Sciatic nerve (tissue), 2 donors: ENCODE measurements at regions not wholly inside any gene's neighbourhood (a gene's known extent, or its start where the extent isn't known, plus 50 kb on each side); places are given as distances from the start of the nearest gene placed in this dataset.

Source experiments
- ATAC-seq: fragments of 200-7000 bp; cut with Tn5 transposase; one replicate; pipeline ENCODE4 v1.9.1; 2020; ENCODE audit warnings: mild to moderate bottlenecking, moderate library complexity
- DNase-seq: peaks from one replicate; pipeline ENCODE4 v3.0.0-alpha.2; 2020; ENCODE audit warnings: low spot score
- intact Hi-C: fragments of 100-400 bp; cut with DNase I; formaldehyde crosslinking; loops from one replicate; pipeline ENCODE4 v1.14.2; 2022
- donor health status: DM: no; HTN: no; CAD: no.
- donor health status: DM: no; HTN: no; CAD: no.

GRCh38 chr6:103236923-103237322 lies 1622.8 kb downstream of the HACE1 start:
- intact Hi-C loops, result no loop called here
- no peak for ATAC-seq
- no peak for DNase-seq

- intact Hi-C loops, result no loop called here
- DNase-seq (no peak), ATAC-seq (no peak)
Measured at GRCh38 chr6:103231181-103231580, 1628.5 kb downstream of the HACE1 start.

GRCh38 chr6:103215847-103216246 lies 1643.9 kb downstream of the HACE1 start:
- DNase-seq, result no peak
- no peak for ATAC-seq
- intact Hi-C loops, result no loop called here

GRCh38 chr6:103210686-103211085 lies 1649.0 kb downstream of the HACE1 start:
- ATAC-seq (no peak), DNase-seq (no peak)
- intact Hi-C loops, result no loop called here

GRCh38 chr6:103198386-103198785 lies 1661.3 kb downstream of the HACE1 start:
- intact Hi-C loops, result no loop called here
- no peak for DNase-seq
- ATAC-seq, result no peak

GRCh38 chr6:103193413-103193812 lies 1666.3 kb downstream of the HACE1 start:
- intact Hi-C loops, result no loop called here
- no peak for DNase-seq
- ATAC-seq, result no peak

- intact Hi-C loops, result no loop called here
- DNase-seq, result no peak
- ATAC-seq, result no peak
Measured at GRCh38 chr6:103191391-103192093, 1668.2 kb downstream of the HACE1 start.

GRCh38 chr6:103184776-103185175 lies 1674.9 kb downstream of the HACE1 start:
- intact Hi-C loops, result no loop called here
- DNase-seq, result no peak
- no peak for ATAC-seq

DNA sequence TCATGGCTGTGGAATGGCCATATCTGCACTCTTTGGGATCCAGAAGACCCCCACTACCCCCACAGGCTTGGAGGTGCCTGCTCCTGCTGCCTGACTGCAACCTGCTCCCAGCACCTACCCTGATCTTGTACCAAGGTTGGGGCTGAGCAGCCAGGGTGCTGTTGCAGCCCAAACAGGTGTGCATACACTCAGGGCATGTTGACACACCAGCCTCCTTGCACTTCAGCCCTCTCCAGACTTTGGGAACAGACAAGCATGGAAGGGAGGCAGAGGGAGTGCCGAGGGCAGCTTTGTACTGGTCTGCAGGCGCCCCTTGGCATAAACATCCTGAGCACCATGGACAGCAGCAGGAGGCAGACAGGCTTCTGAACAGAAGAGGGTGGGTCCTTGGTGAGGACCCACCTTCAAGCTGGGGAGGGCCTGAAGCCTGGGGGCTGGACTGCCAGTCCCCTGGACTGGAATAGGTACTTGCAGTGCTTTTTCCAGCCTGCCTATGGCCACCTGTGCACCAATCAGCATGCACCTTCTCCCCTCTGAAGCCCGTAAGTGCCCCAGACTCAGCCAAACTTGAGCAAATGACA lies 1675.8 kb downstream of the HACE1 start:
- DNase-seq, result no peak
- ATAC-seq, result no peak
- intact Hi-C loops, result no loop called here

DNA sequence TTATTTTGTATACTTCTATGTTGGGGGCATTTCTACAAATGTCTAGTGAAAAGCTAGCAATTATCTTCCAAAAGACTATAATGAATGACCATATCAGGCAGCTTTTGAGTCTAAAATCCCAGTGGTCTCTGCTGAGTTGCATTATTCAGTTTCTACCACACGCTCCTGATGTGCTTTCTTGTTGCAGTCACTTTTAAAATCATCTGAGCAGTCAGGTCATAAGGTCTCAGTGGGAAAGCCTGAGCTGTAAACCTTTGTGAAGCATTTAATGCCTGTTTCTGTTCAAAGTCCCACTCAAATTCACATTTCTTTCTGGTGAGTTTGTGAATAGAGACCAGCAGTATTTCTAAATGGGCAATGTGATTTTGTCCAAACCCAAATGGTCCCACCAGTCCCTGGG lies 1681.5 kb downstream of the HACE1 start:
- ATAC-seq (no peak), DNase-seq (no peak)
- intact Hi-C loops, result no loop called here

- intact Hi-C loops, result no loop called here
- ATAC-seq, result no peak
- no peak for DNase-seq
Measured at GRCh38 chr6:103177791-103178190, 1681.9 kb downstream of the HACE1 start.

DNA sequence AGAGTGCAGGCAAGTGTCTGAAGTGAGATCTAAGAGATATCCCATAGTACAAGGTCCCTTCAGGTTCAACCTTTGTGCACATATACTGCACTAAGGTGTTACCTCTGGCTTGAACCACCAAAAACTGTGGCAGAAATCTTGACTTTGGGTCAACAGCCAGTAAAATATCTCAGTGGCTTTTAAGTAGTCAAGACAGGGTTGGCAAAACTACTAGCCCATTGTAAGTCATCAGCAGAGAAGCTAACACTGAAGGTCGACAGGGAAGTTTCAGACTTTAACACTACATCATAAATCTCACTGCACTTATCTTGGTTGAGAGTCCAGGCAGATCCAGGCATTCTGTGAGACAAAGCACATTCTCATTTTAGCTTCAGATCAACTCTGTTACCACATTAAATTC lies 1684.7 kb downstream of the HACE1 start:
- no peak for ATAC-seq
- intact Hi-C loops, result no loop called here
- no peak for DNase-seq

- ATAC-seq, result no peak
- no peak for DNase-seq
- intact Hi-C loops, result no loop called here
Measured at GRCh38 chr6:103167345-103168071, 1692.2 kb downstream of the HACE1 start.

- DNase-seq, result no peak
- ATAC-seq, result no peak
- intact Hi-C loops, result no loop called here
Measured at GRCh38 chr6:103154779-103155572, 1704.7 kb downstream of the HACE1 start.

DNA sequence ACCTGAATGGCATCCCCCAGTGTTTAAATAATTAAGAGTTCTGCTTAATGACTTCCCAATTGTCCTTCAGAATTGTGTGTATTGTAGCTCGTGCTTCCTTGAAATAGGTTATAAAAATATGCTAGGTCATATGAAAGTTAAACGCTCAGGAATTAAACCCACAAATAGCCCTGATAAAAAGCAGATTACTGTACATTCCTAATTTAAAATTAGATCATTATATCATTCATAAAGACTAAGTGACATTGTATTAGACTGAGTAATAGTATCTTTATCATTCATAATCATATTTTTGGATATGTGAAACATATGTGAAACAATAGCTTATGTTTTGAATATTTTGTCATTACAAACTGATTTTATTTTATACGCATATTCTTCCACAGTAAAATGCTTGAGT lies 1706.7 kb downstream of the HACE1 start:
- ATAC-seq (no peak), DNase-seq (no peak)
- intact Hi-C loops, result no loop called here

GRCh38 chr6:103142902-103143301 lies 1716.8 kb downstream of the HACE1 start:
- ATAC-seq (no peak), DNase-seq (no peak)
- intact Hi-C loops, result no loop called here

- intact Hi-C loops, result no loop called here
Measured at GRCh38 chr6:103140308-103141027, 1719.3 kb downstream of the HACE1 start.

GRCh38 chr6:103139377-103139776 lies 1720.3 kb downstream of the HACE1 start:
- no peak for DNase-seq
- ATAC-seq, result no peak
- intact Hi-C loops, result no loop called here

More at GRCh38 chr6:103140308-103141027, 1719.3 kb downstream of the HACE1 start:
- ATAC-seq (no peak), DNase-seq (no peak)

- no peak for ATAC-seq
- DNase-seq, result no peak
- intact Hi-C loops, result no loop called here
Measured at GRCh38 chr6:103124471-103124870, 1731.0 kb downstream of the GRIK2 start.
